Bronchial epithelial cell (primary cell): ENCODE measurements at regions not wholly inside any gene's neighbourhood (a gene's known extent, or its start where the extent isn't known, plus 50 kb on each side); places are given as distances from the start of the nearest gene placed in this dataset.

Source experiments
- DNase-seq: peaks from one replicate; pipeline ENCODE4 v3.0.0-alpha.2; 2010; ENCODE audit warnings: low read depth
- FAIRE-seq: peaks from 2 replicates; lab custom pipeline; 2011; peaks lifted over from hg19 to GRCh38; lab: Jason Lieb, UNC
- H3K27me3 ChIP-seq: 2 replicates; pipeline ENCODE4 v1.5.1; 2011; ENCODE audit warnings: low read length; ENCODE audit not compliant: control insufficient read depth, insufficient read depth
- H3K36me3 ChIP-seq: 2 replicates; pipeline ENCODE4 v1.5.1; 2011; ENCODE audit warnings: low read length; ENCODE audit not compliant: control insufficient read depth, insufficient read depth
- H3K4me3 ChIP-seq: 2 replicates; pipeline ENCODE4 v1.5.1; 2011; ENCODE audit warnings: mild to moderate bottlenecking, low read depth, low read length, control low read depth
- TF ChIP-seq, protein P1 (sequence below): IDR thresholded peaks from 2 replicates; pipeline ENCODE4 v1.5.1; 2011; ENCODE audit warnings: mild to moderate bottlenecking, moderate library complexity, low read length, control low read depth, inconsistent platforms; ENCODE audit not compliant: insufficient read depth, severe bottlenecking

DNA sequence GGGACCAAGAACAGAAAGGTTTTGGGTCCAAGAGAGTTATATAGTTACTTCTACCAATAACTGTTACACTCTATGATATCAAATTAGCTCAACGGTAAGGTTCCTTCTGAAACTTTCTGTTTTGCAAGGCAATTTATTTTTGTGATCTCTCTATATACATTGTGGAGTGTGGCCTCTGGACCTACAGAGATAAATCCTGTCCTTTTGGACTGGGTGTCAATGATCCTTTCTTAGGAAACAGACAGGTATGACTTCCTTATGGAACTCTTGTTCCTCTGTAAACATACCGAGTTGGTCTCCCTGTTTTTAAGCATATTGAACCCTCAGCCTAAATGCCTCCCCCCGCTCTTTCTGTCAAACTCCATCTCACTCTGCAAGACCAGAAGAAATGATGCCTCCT, 1117.8 kb downstream of the BCL11A start:
- H3K4me3 ChIP-seq, result no peak overlapping the region
- no peaks in the 10 kb centered on the region for H3K36me3 ChIP-seq
- FAIRE-seq, result no peak
- TF ChIP-seq, protein P1, sequence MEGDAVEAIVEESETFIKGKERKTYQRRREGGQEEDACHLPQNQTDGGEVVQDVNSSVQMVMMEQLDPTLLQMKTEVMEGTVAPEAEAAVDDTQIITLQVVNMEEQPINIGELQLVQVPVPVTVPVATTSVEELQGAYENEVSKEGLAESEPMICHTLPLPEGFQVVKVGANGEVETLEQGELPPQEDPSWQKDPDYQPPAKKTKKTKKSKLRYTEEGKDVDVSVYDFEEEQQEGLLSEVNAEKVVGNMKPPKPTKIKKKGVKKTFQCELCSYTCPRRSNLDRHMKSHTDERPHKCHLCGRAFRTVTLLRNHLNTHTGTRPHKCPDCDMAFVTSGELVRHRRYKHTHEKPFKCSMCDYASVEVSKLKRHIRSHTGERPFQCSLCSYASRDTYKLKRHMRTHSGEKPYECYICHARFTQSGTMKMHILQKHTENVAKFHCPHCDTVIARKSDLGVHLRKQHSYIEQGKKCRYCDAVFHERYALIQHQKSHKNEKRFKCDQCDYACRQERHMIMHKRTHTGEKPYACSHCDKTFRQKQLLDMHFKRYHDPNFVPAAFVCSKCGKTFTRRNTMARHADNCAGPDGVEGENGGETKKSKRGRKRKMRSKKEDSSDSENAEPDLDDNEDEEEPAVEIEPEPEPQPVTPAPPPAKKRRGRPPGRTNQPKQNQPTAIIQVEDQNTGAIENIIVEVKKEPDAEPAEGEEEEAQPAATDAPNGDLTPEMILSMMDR, result no peak
- no peaks in the 10 kb centered on the region for H3K27me3 ChIP-seq
- no peak for DNase-seq

DNA sequence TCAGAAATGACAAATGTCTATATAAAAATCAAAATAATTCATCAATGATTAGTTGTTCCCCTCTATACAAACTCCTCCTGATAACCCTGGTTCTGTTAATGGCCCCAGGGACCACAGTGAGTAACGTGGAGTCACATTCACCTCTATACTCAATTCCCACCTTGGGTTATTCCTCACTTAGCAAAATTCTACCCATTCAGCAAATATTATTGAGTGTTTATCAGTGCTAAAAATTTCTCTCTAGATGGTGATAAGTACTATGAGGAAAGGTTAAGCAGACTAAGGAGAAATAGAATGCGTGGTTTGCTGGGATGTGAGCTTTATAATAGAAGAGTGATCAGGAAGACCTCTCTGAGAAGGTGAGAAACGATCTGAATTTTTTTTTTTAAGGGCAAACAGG, 1124.5 kb downstream of the BCL11A start:
- FAIRE-seq (no peak), DNase-seq (no peak)
- H3K27me3 ChIP-seq, result no peaks in the 10 kb centered on the region
- H3K4me3 ChIP-seq, result no peak overlapping the region
- TF ChIP-seq, protein P1, result no peak
- H3K36me3 ChIP-seq, result no peaks in the 10 kb centered on the region

DNA sequence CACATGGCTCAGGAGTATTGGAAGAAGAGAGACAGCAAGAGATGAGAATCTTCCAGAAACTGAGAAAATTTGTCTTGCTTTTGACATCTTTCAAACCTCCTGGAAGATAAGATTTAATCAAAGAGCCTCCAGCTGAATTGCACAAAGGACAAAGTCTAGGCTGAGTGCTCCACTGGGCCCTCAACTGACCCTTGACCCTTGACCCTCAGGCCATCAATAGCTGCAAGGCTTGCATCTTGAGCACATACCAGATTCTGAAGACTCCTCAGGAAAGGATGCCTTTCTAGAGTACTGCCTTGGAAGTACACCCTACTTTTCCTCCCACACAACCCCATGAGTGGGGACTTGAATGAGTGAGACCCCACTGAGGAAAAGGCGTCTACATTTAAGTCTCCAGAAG, 1125.5 kb downstream of the BCL11A start:
- FAIRE-seq (no peak), DNase-seq (no peak)
- H3K4me3 ChIP-seq, result no peak overlapping the region

DNA sequence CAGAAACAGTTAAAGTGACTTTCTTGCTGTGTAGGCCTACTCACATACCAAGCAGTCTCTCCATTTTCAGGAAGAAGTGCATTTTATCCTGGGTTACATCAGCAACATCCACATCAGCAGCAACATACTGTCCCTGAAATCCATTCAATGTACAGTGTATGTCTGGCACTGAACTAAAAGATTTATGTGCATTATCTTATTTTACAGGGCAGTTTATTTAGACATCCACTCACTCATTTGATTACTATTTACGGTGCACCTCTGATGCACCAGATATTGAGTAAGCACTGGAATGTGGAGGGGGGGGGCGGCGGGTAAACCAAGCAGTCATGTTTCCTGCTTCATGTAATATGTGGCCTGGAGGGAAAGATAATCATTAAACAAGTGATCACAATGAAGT, 1128.2 kb downstream of the BCL11A start:
- TF ChIP-seq, protein P1, result no peak
- peak; percentile 63 for DNase-seq
- FAIRE-seq, result no peak

More for the DNA sequence above, 1125.5 kb downstream of the BCL11A start:
- TF ChIP-seq, protein P1, result no peak
- Histone ChIP-seq H3K36me3 (no peaks in the 10 kb centered on the region), H3K27me3 (no peaks in the 10 kb centered on the region)

DNA sequence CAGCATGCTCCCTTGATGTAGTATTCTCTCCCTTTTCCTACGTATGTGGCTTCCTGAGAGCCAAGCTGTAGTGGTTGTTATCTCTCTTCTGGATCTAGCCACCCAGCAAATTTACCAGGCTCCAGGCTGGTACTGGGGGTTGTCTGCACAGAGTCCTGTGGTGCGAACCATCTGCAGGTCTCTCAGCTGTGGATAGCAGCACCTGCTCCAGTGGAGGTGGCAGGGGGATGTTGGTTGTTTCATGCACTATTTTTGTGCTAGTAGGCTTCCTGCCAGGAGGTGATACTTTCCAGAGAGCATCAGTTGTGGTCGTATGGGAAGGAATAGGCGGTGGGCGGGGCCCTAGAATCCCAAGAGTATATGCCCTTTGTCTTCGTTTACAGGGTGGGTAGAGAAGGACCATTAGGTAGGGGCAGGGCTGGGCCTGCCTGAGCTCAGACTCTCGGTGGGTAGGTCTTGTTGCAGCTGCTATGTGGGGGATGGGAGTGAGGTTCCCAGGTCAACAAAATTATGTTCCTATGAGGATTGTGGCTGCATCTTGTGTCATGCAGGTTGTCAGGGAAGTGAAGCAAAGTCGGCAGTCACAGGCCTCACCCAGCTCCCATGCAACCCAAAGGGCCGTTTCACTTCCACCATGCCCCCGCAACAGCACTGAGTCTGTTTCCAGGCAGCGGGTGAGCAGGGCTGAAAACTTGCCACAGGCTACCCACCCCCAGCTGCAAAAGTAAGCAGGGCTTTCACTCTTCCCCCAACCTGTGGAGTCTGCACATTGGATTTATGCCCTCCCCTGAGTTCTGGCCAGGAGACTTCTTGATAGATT, 1139.5 kb downstream of the BCL11A start:
- H3K36me3 ChIP-seq, result no peaks in the 10 kb centered on the region
- no peaks in the 10 kb centered on the region for H3K27me3 ChIP-seq
- TF ChIP-seq, protein P1, result no peak
- DNase-seq (no peak), FAIRE-seq (no peak)
- no peak overlapping the region for H3K4me3 ChIP-seq

More for the DNA sequence above, 1128.2 kb downstream of the BCL11A start:
- no peaks in the 10 kb centered on the region for H3K36me3 ChIP-seq
- no peaks in the 10 kb centered on the region for H3K27me3 ChIP-seq
- H3K4me3 ChIP-seq, result no peak overlapping the region
